ENCODE measurements at regions not wholly inside any gene's neighbourhood (a gene's known extent, or its start where the extent isn't known, plus 50 kb on each side); places are given as distances from the start of the nearest gene placed in this dataset.

GRCh38 chr17:72262766-72263165 is 141.9 kb downstream of the SOX9 start:
- no peak for DNase-seq

GRCh38 chr17:72264682-72265405 is 144.0 kb downstream of the SOX9 start:
- no peak for DNase-seq

GRCh38 chr17:72266112-72266775 is 145.4 kb downstream of the SOX9 start:
- DNase-seq = no peak

- DNase-seq = no peak
Observed at GRCh38 chr17:72267601-72268000, 146.8 kb downstream of the SOX9 start.

GRCh38 chr17:72268431-72268830 is 147.6 kb downstream of the SOX9 start:
- DNase-seq = no peak

- no peak for DNase-seq
Observed at GRCh38 chr17:72270273-72270924, 149.6 kb downstream of the SOX9 start.

- DNase-seq = no peak
Observed at GRCh38 chr17:72271603-72272002, 150.8 kb downstream of the SOX9 start.

GRCh38 chr17:72273289-72274056 is 152.7 kb downstream of the SOX9 start:
- no peak for DNase-seq

- DNase-seq = no peak
Observed at GRCh38 chr17:72274614-72275013, 153.8 kb downstream of the SOX9 start.

- no peak for DNase-seq
Observed at GRCh38 chr17:72280881-72281280, 160.1 kb downstream of the SOX9 start.

- DNase-seq = no peak
Observed at GRCh38 chr17:72282439-72283029, 161.7 kb downstream of the SOX9 start.

- no peak for DNase-seq
Observed at GRCh38 chr17:72284806-72285205, 164.0 kb downstream of the SOX9 start.

- DNase-seq = no peak
Observed at GRCh38 chr17:72287586-72287985, 166.8 kb downstream of the SOX9 start.

GRCh38 chr17:72294487-72294893 is 173.7 kb downstream of the SOX9 start:
- DNase-seq = no peak

- no peak for DNase-seq
Observed at GRCh38 chr17:72295916-72296315, 175.1 kb downstream of the SOX9 start.

- no peak for DNase-seq
Observed at GRCh38 chr17:72296456-72296855, 175.6 kb downstream of the SOX9 start.

- DNase-seq = no peak
Observed at GRCh38 chr17:72297326-72298115, 176.7 kb downstream of the SOX9 start.

GRCh38 chr17:72299100-72299499 is 178.3 kb downstream of the SOX9 start:
- no peak for DNase-seq

- no peak for DNase-seq
Observed at GRCh38 chr17:72299592-72299991, 178.8 kb downstream of the SOX9 start.

- no peak for DNase-seq
Observed at GRCh38 chr17:72301887-72302286, 181.1 kb downstream of the SOX9 start.

- DNase-seq = no peak
Observed at GRCh38 chr17:72302735-72303134, 181.9 kb downstream of the SOX9 start.

Measured in stimulated activated CD4-positive, alpha-beta T cell treated with anti-CD3 and anti-CD28 coated beads, Interleukin-4, amount 100 ng/mL, for 4 hours (primary cell).